Ascending aorta (tissue), 2 donors: ENCODE measurements at regions not wholly inside any gene's neighbourhood (a gene's known extent, or its start where the extent isn't known, plus 50 kb on each side); places are given as distances from the start of the nearest gene placed in this dataset.

Experiments used
- DNase-seq, 2 donors: peaks; one replicate each; pipeline ENCODE4 v3.0.0-alpha.2; 2019; ENCODE audit warnings: low spot score in 2 of 2
- H3K27ac ChIP-seq, 2 donors: fragments of 200-600 bp; sonication (generic); one replicate each; pipeline ENCODE4 v1.5.1; 2016 to 2017; ENCODE audit warnings: mild to moderate bottlenecking in 1 of 2
- H3K27me3 ChIP-seq: fragments of 200-600 bp; sonication (generic); one replicate; pipeline ENCODE4 v1.5.1; 2017
- H3K36me3 ChIP-seq, 2 donors: fragments of 200-600 bp; sonication (generic); one replicate each; pipeline ENCODE4 v1.5.1; 2016
- H3K4me1 ChIP-seq, 2 donors: fragments of 200-600 bp; sonication (generic); one replicate each; pipeline ENCODE4 v1.5.1; 2016 to 2017; ENCODE audit warnings: mild to moderate bottlenecking in 1 of 2
- H3K4me3 ChIP-seq, 2 donors: fragments of 200-600 bp; sonication (generic); one replicate each; pipeline ENCODE4 v1.5.1; 2016 to 2017; ENCODE audit warnings: mild to moderate bottlenecking in 1 of 2
- H3K9me3 ChIP-seq, 2 donors: fragments of 200-600 bp; sonication (generic); one replicate each; pipeline ENCODE4 v1.5.1; 2016
- intact Hi-C: fragments of 100-400 bp; cut with DNase I; formaldehyde crosslinking; loops from one replicate; pipeline ENCODE4 v1.15.1; 2023
- TF ChIP-seq, protein P1 (sequence below), 3 experiments: fragments of 200-600 bp in 2 of 3; fragments of 450-650 bp in 1 of 3; sonication (generic) in 2 of 3; IDR thresholded peaks; one replicate each; pipeline ENCODE4 v1.5.1; 2016 to 2019; ENCODE audit warnings: antibody characterized with exemption in 3 of 3, mild to moderate bottlenecking in 1 of 3, moderate library complexity in 1 of 3

DNA sequence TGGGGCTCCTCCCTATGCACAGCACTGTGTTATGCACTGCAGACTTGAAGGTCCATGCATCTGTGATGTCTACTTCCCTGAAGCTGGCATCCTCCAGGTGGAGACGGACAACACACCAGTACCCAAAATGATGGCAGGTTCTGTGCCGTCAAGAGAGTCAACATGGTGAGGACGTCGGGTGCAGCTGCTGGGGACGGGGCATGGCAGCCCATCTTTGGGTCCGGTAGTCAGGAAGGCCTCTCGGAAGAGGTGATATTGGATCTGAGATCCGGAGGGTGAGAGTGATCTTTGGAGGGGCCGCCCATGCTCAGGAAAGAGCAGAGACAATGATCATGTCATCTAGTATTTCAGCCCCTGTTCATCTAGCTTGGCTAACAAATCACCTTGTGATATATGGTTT, 104.1 kb downstream of the RIPK4 start:
- DNase-seq = no peak
- no peaks in the 10 kb centered on the region for H3K9me3 ChIP-seq
- H3K27ac ChIP-seq = no peak overlapping the region
- H3K27me3 ChIP-seq = no peaks in the 10 kb centered on the region
- no peaks in the 10 kb centered on the region for H3K36me3 ChIP-seq
- H3K4me3 ChIP-seq = no peak overlapping the region
- peaks cover 4 to 18% of the 10 kb centered on the region in 2 donors for H3K4me1 ChIP-seq
- intact Hi-C loops = loop anchor here (2.0 to 5.0 kb wide), 2 partner anchors 65 to 104 kb away; partner anchors contain the start of gene RIPK4
- TF ChIP-seq, protein P1, sequence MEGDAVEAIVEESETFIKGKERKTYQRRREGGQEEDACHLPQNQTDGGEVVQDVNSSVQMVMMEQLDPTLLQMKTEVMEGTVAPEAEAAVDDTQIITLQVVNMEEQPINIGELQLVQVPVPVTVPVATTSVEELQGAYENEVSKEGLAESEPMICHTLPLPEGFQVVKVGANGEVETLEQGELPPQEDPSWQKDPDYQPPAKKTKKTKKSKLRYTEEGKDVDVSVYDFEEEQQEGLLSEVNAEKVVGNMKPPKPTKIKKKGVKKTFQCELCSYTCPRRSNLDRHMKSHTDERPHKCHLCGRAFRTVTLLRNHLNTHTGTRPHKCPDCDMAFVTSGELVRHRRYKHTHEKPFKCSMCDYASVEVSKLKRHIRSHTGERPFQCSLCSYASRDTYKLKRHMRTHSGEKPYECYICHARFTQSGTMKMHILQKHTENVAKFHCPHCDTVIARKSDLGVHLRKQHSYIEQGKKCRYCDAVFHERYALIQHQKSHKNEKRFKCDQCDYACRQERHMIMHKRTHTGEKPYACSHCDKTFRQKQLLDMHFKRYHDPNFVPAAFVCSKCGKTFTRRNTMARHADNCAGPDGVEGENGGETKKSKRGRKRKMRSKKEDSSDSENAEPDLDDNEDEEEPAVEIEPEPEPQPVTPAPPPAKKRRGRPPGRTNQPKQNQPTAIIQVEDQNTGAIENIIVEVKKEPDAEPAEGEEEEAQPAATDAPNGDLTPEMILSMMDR (IDR thresholded peaks at IDR 0.05) = no peak

DNA sequence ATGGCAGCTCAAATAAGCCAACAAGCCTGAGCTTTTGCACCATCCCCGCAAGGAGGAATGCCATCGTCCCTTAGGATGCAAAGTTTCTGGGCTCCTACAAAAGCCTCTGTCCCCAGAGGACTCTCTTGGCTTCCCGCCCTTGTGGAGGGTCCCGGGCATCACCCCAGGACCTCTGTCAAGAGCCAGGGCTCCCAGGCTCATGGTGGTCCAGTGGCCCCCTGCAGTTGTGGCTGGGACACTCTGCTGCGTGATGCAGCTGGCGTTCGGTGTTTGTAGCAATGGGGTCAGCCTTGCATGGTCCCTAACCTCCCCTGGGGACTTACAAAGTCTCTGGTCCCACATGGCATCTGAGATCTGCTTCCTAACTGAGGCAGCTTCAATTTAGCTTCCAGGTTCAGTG, 104.7 kb downstream of the RIPK4 start:
- no peaks in the 10 kb centered on the region for H3K9me3 ChIP-seq
- DNase-seq = no peak
- H3K36me3 ChIP-seq = no peaks in the 10 kb centered on the region
- H3K27me3 ChIP-seq = no peaks in the 10 kb centered on the region
- TF ChIP-seq, protein P1 (IDR thresholded peaks at IDR 0.05) = no peak
- no peak overlapping the region for H3K4me3 ChIP-seq
- H3K4me1 ChIP-seq = peaks cover 4 to 18% of the 10 kb centered on the region in 2 donors
- intact Hi-C loops = loop anchor here (2.0 to 5.0 kb wide), 2 partner anchors 65 to 105 kb away; partner anchors contain the start of gene RIPK4
- H3K27ac ChIP-seq = no peak overlapping the region

DNA sequence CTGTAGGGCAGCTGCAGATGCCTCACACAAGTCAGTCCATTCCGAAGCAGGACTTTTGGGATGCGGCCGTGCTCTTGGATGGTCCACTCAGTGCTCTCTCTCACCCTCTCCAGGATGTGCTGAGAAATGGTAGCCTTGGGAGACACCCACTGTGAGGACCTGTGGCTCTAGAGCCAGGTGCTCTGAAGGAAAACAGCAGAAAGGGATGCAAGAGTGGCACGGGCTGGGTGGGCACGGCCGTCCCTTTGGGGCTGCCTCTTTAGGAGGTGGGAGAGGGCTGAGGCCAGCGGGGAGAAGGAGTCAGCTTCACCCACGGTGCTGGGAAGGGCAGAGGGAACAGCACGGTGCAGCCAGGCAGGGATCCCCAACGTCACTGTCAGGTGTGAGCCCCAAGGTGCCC, 106.1 kb downstream of the RIPK4 start:
- H3K27ac ChIP-seq = peak overlapping the region; percentile 66 to 75
- no peaks in the 10 kb centered on the region for H3K9me3 ChIP-seq
- no peak for DNase-seq
- H3K4me1 ChIP-seq = peaks cover 4 to 18% of the 10 kb centered on the region in 2 donors
- H3K36me3 ChIP-seq = no peaks in the 10 kb centered on the region
- H3K4me3 ChIP-seq = no peak overlapping the region
- TF ChIP-seq, protein P1 (IDR thresholded peaks at IDR 0.05) = no peak
- intact Hi-C loops = loop anchor here (1.0 to 5.0 kb wide), 2 partner anchors 47 to 67 kb away; no protein-coding TSS in a partner anchor
- H3K27me3 ChIP-seq = no peaks in the 10 kb centered on the region

DNA sequence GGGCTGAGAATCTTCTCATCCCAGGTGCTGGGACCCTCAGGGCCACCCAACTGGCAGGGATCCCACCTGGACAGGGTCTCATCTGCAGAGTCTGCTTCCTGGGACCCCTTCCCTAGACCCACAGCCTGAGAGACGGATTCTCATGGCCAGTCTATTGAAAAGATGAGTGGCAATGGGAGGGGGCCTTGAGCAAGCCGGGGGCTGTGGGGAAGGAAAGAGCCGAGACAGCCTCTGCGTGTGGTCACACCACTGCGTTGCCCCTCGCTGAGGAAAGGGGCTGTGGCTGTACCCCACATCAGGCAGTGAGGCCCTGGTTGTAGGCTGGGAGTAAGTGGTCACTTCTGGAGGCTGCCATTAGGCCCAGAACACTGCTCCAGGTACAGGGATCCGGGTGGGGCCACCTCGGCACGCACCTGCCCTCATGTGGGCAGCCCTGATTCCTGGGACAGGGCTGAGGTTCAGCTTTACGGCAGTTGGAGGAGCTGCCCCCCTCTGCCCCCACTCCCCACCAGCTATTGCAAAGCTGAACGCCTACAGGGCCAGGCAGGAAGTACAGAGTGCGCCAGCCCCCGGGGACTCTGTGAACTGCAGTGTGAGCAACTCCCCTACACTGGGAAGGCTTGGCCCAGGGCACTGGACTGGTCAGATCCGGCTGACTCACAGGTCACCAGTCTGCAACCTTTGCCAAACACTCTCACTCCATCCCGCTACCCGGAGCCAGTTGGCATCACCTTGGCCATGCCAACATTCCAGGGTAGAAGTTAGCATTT, 106.9 kb downstream of the RIPK4 start:
- peak; percentile 73 to 97 for DNase-seq
- H3K27ac ChIP-seq = peak overlapping the region; percentile 66 to 89

DNA sequence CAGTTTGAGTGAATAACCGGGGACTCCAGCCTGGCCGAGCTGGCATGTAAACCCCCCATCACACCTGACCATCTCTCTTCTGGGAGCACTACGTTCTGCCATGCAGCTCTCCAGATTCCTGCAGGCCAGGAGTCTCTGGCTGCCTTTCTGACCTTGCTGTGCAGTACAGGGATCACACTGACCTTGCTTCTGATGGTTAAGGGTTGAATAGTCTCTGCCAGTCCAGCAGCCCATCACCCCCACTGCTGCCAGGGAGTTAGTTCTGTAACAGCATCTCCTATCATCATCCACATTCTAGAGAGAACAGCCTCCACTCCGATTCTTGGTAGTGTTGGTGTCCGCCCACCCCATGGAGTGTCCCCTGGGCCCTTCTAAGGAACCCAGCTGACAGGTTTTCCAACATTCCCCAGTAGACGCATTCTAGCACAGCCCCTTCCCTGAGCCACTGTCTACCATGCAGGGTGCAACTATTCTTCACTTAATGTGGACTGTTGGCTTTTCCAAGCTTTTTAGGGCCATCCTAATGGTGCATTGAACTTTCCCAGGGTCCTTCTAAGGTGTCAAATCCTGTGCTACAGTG, 109.8 kb downstream of the RIPK4 start:
- no peak overlapping the region for H3K27ac ChIP-seq

More for the DNA sequence above, 106.9 kb downstream of the RIPK4 start:
- H3K4me1 ChIP-seq = peaks cover 0 to 14% of the 10 kb centered on the region in 2 donors
- H3K4me3 ChIP-seq = no peak overlapping the region
- TF ChIP-seq, protein P1 (IDR thresholded peaks at IDR 0.05) = peak; percentile 72 to 74 (median 72)
- intact Hi-C loops = loop anchor here (1.0 to 10.0 kb wide), 4 partner anchors 17 to 435 kb away; no protein-coding TSS in a partner anchor
- no peaks in the 10 kb centered on the region for H3K27me3 ChIP-seq
- no peaks in the 10 kb centered on the region for H3K36me3 ChIP-seq
- H3K9me3 ChIP-seq = no peaks in the 10 kb centered on the region

More for the DNA sequence above, 109.8 kb downstream of the RIPK4 start:
- no peak for DNase-seq
- TF ChIP-seq, protein P1 (IDR thresholded peaks at IDR 0.05) = no peak
- no peak overlapping the region for H3K4me3 ChIP-seq
- H3K9me3 ChIP-seq = no peaks in the 10 kb centered on the region
- intact Hi-C loops = loop anchor here (10.0 kb wide), 1 partner anchor 438 kb away; no protein-coding TSS in a partner anchor
- H3K4me1 ChIP-seq = peaks cover 5 to 35% of the 10 kb centered on the region in 2 donors
- no peaks in the 10 kb centered on the region for H3K36me3 ChIP-seq
- no peaks in the 10 kb centered on the region for H3K27me3 ChIP-seq
